ENCODE measurements at regions not wholly inside any gene's neighbourhood (a gene's known extent, or its start where the extent isn't known, plus 50 kb on each side); places are given as distances from the start of the nearest gene placed in this dataset.

GRCh38 chr12:65662590-65662989, 161.7 kb upstream of the HMGA2 start:
- WGBS, 2 donors (ENCODE audit: low coverage in 1 of 2): 88 to 90% methylated on average over 2 of the region's 2 CpGs
- TF ChIP-seq POLR2A (IDR thresholded peaks at IDR 0.05): no peak
- no peak for TF ChIP-seq POLR2AphosphoS5 (IDR thresholded peaks at IDR 0.05)
- no peak for TF ChIP-seq CTCF (IDR thresholded peaks at IDR 0.05)
- TF ChIP-seq EP300 (IDR thresholded peaks at IDR 0.05; ENCODE audit: low read depth): no peak
- no peak overlapping the region for H3K27ac ChIP-seq
- no peaks in the 10 kb centered on the region for H3K36me3 ChIP-seq
- intact Hi-C loops (cut with DNase I; ENCODE audit: low total_unique reads) (no loop called here), in situ Hi-C loops (cut with MboI; ENCODE audit: low pct_ligation_motif_present in 1 of 4, low pct_unique_long_range_greater_than_20kb in 1 of 4, low sequenced_read_pairs in 3 of 4) (no loop called here)
- no peak overlapping the region for H3K4me3 ChIP-seq
- DNase-seq: no peak
- H3K4me1 ChIP-seq: no peaks in the 10 kb centered on the region
- H3K9me3 ChIP-seq: no peaks in the 10 kb centered on the region
- H3K27me3 ChIP-seq: peaks cover 5% of the 10 kb centered on the region

GRCh38 chr12:65663097-65663496, 161.2 kb upstream of the HMGA2 start:
- DNase-seq: no peak
- Histone ChIP-seq H3K4me1 (no peaks in the 10 kb centered on the region), H3K36me3 (no peaks in the 10 kb centered on the region), H3K9me3 (no peaks in the 10 kb centered on the region), H3K4me3 (no peak overlapping the region), H3K27me3 (peaks cover 5% of the 10 kb centered on the region), H3K27ac (no peak overlapping the region)
- intact Hi-C loops (cut with DNase I; ENCODE audit: low total_unique reads): no loop called here
- TF ChIP-seq POLR2AphosphoS5 (IDR thresholded peaks at IDR 0.05) (no peak), CTCF (IDR thresholded peaks at IDR 0.05) (no peak), EP300 (IDR thresholded peaks at IDR 0.05; ENCODE audit: low read depth) (no peak), POLR2A (IDR thresholded peaks at IDR 0.05) (no peak)
- in situ Hi-C loops (cut with MboI; ENCODE audit: low pct_ligation_motif_present in 1 of 4, low pct_unique_long_range_greater_than_20kb in 1 of 4, low sequenced_read_pairs in 3 of 4): no loop called here
- 86 to 87% methylated on average over 4 to 5 of the region's 5 CpGs for WGBS, 2 donors (ENCODE audit: low coverage in 1 of 2)

GRCh38 chr12:65663648-65664047, 160.6 kb upstream of the HMGA2 start:
- TF ChIP-seq CTCF (IDR thresholded peaks at IDR 0.05) (no peak), POLR2A (IDR thresholded peaks at IDR 0.05) (no peak), EP300 (IDR thresholded peaks at IDR 0.05; ENCODE audit: low read depth) (no peak)
- H3K27ac ChIP-seq: no peak overlapping the region
- 67 to 86% methylated on average over 5 of the region's 5 CpGs for WGBS, 2 donors (ENCODE audit: low coverage in 1 of 2)
- no peaks in the 10 kb centered on the region for H3K4me1 ChIP-seq
- no peaks in the 10 kb centered on the region for H3K36me3 ChIP-seq
- no peaks in the 10 kb centered on the region for H3K9me3 ChIP-seq
- DNase-seq: no peak
- intact Hi-C loops (cut with DNase I; ENCODE audit: low total_unique reads): no loop called here
- in situ Hi-C loops (cut with MboI; ENCODE audit: low pct_ligation_motif_present in 1 of 4, low pct_unique_long_range_greater_than_20kb in 1 of 4, low sequenced_read_pairs in 3 of 4): no loop called here
- peaks cover 5% of the 10 kb centered on the region for H3K27me3 ChIP-seq
- no peak overlapping the region for H3K4me3 ChIP-seq

GRCh38 chr12:65664715-65665250, 159.5 kb upstream of the HMGA2 start:
- Histone ChIP-seq H3K36me3 (no peaks in the 10 kb centered on the region), H3K4me1 (no peaks in the 10 kb centered on the region), H3K27ac (no peak overlapping the region), H3K4me3 (no peak overlapping the region), H3K27me3 (peaks cover 5% of the 10 kb centered on the region), H3K9me3 (no peaks in the 10 kb centered on the region)
- WGBS, 2 donors (ENCODE audit: low coverage in 1 of 2): 82 to 86% methylated on average over 1 to 3 of the region's 3 CpGs
- intact Hi-C loops (cut with DNase I; ENCODE audit: low total_unique reads) (no loop called here), in situ Hi-C loops (cut with MboI; ENCODE audit: low pct_ligation_motif_present in 1 of 4, low pct_unique_long_range_greater_than_20kb in 1 of 4, low sequenced_read_pairs in 3 of 4) (no loop called here)
- TF ChIP-seq POLR2A (IDR thresholded peaks at IDR 0.05): no peak
- TF ChIP-seq CTCF (IDR thresholded peaks at IDR 0.05): no peak
- TF ChIP-seq EP300 (IDR thresholded peaks at IDR 0.05; ENCODE audit: low read depth): no peak
- DNase-seq: no peak

All from transverse colon (tissue), 4 donors.